Urothelium cell line (cell line): ENCODE measurements at regions not wholly inside any gene's neighbourhood (a gene's known extent, or its start where the extent isn't known, plus 50 kb on each side); places are given as distances from the start of the nearest gene placed in this dataset.

ENCODE experiments used
- DNase-seq: peaks from one replicate; pipeline ENCODE4 v3.0.0; 2011; ENCODE audit warnings: low spot score, mixed read lengths
- FAIRE-seq: peaks from 2 replicates; lab custom pipeline; 2011; peaks lifted over from hg19 to GRCh38; lab: Jason Lieb, UNC

DNA sequence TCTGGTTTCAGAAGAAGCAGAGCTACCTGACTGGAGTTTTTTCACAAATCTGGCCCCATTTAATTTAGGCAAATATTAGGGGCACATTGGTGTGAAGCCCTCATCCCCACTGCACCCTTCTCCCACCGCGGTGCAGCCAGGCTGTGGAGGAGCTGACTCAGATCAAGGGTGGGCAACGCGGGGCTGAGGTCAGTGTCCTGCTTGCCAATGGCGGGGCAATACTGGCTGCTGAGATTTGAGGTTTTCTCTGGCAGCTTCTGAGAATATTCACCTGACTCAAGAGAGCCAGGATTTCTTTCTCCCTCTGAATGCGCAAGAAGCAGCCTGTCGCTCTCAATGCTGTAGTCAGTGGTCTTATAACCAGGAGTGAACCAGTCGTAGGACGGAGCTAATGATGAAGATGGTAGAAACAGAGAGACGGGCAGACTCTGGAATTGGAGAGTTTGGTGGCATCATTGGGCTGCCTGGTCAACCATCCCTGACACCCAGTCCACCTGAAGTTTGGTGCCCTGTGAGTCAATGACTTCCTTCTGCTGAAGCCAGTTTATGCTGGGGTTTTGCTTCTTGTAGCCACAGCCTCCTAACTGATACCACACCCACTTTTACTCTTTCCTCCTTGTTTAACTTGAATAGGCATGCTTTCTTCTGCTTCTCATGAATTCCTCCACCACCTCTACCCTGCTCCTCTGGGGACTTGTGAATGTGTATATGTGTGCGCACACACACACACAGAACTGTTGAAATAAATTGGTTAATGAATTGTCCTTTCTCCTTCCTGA, 123.7 kb upstream of the CTBP2 start:
- FAIRE-seq (no peak), DNase-seq (no peak)

DNA sequence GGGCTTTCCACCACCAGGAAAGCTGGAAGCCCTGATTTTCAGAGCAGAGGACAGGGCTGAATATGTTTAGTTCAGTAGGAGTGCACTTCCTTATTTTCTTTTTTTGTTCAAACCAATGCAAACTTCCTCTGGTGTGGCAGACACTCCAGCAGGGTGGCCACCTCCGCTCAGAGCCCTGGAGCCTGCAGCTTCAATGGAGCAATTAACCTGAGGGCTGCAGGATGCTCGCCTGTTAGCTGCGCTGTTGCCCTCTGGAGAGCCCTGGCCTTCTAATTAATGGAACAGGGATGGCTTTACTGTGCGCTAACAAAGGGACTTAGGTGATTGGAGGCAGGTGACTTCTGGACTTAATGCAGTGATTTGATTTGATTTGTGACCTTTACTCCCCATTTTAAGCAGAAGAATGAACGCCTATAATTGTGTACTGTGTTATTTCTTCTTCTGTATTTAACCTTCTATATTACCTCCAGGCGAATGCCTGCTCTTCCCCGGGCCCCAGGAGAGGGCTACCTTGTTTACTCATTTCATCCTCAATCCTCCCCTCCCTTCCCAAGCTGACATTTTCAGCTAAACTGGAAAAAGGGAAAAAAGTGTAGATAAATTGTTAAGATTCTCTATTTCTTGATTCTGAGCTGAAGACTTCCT, 123.0 kb upstream of the CTBP2 start:
- no peak for DNase-seq
- no peak for FAIRE-seq

DNA sequence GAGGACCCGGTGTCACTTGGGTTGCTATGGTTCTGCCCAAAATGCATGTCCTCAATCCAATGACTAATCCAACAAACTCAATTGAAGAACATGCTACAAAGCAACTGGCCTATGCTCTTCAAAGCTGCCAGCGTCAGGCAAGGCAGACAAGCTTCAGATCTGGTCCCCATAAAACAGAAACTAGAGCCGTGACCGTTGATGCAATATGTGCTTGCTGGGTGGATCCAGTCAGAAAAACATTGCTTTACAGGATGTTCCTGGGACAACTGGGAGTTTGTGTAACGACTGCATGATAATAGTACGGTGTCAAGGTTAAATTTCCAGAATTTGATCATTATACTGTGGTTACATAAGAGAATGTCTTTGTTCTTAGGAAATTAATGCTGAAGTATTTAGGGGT, 120.7 kb upstream of the CTBP2 start:
- no peak for FAIRE-seq
- DNase-seq: no peak

DNA sequence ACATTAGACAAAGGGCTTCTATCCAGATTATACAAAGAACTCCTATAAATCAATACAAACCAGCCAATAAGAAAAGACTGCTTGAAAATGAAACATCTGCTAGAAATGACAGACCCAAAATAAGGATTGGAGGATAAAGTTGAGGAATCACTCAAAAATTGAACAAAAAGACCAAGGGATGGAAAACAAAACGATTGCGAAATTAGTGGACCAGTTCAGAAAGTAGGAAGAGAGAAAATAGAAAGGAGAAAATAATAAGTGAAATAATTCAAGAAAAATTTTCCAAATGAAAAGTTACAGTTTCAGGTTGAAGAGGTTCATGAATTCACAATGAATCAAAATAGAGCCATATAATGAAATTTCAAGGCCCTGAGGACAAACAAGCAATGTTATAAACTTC, 115.8 kb upstream of the CTBP2 start:
- DNase-seq (no peak), FAIRE-seq (no peak)

DNA sequence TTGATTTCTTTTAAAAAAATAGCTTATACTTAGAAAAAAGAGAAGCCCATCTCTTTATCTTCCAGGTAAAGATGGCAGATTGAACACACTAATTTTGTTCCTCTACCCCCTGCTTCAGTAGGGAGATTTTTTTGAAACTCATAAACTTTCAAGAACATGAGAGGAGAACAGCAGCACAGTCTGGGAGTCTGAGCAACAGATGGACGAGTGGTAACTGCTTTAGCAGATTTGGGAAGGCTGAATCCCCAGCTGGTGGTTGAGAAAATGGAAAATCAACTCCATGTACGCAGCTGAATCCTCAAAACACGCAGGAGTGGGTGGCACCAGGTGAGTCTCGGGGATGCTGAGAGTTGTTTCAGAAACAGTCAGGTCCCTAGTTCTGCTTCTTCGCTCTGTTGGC, 114.6 kb upstream of the CTBP2 start:
- DNase-seq: no peak
- FAIRE-seq: no peak

DNA sequence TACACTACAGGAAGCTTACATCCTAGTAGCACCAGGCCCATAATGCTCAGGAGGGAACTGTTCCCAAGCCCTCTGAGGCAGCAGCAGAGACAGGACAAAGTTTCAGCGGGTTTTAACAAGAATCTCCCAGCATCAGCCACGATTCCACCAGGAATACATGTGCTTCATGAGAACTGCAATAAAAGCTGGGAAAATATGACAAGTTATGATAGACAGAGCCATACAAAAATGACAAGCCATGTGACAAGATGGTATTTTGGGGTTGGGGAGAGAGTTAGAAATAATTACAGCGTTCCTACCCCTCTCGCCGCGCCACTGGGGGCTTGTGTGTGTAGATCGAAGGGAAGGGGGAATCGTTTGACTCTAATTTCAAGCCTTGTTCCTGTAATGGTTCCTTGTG, 112.7 kb upstream of the CTBP2 start:
- DNase-seq: no peak
- no peak for FAIRE-seq

DNA sequence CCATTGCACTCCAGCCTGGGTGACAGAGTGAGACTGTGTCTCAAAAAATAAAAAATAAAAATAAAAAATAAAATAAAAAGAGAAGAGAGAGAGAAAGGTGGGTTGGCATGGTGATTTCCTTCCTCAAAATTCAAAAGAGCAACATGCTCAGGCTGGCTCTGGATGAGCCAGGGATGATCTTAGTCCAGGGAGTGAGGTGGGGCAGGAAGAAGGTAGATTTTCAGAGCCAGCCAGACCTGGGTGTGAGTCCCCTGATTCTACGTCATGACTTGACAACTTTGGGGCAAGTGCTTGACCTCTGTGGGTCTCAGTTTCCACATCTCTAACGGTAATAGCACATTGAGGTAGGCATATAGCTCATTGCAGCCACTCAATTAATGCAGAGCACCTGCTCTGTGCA, 109.4 kb upstream of the CTBP2 start:
- no peak for DNase-seq
- FAIRE-seq: no peak

DNA sequence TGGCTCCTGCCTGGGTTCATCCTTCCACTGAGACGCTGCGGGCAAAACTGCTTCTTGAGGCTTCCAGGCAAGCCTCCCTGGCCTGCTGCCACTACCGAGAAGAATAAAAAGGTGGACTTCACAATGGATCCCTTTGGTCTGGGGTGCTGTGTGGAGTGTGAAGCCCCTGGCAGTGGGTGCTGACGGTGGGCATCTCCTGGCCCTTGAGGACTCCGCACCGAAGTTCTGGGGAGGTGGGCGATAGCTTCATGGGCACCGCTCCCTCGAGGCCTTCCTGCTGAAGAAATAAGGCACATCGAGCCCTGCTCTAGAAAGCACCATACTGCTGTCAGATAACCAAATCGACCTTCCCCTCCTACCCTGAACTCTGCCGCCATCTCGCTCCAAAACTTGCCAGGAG, 106.6 kb upstream of the CTBP2 start:
- no peak for FAIRE-seq

DNA sequence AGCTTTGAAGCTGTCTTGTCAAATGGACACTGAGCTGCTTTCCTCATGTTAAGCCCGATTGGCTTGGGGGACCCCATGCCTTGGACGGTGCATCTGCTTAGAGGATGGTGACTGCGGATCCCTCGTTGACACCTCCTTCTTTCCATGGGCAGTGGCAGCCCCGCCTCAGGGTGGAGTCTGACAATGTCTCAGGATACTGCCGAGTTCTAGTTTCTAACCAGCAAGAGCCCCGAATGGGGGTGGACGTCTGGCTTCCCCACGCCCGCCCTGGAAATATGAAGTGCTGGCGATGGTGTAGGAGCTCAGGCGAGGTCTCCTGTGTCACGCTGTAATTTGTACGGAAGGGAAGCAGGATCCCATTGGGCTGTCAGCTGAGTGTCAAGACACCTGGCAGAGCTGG, 106.2 kb upstream of the CTBP2 start:
- FAIRE-seq (no peak), DNase-seq (no peak)

More for the DNA sequence above, 106.6 kb upstream of the CTBP2 start:
- DNase-seq: no peak

DNA sequence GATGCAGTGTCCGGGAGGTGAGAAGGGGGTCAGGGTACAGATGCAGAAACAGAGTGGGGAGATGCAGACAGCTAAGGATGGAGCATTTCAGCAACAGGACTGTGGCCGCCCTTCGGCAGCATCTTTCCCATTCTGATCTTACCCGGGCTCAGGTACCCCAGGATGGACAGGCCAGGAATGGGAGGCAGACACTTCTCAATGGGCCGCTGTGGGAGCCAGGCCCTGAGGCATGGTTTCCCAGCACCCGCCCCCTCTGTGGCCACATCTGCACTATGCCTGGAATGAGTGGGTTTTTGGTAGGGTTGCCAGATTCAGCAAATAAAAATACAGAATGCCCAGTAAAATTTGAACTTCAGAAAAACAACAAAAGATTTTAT, 105.2 kb upstream of the CTBP2 start:
- no peak for DNase-seq
- no peak for FAIRE-seq

DNA sequence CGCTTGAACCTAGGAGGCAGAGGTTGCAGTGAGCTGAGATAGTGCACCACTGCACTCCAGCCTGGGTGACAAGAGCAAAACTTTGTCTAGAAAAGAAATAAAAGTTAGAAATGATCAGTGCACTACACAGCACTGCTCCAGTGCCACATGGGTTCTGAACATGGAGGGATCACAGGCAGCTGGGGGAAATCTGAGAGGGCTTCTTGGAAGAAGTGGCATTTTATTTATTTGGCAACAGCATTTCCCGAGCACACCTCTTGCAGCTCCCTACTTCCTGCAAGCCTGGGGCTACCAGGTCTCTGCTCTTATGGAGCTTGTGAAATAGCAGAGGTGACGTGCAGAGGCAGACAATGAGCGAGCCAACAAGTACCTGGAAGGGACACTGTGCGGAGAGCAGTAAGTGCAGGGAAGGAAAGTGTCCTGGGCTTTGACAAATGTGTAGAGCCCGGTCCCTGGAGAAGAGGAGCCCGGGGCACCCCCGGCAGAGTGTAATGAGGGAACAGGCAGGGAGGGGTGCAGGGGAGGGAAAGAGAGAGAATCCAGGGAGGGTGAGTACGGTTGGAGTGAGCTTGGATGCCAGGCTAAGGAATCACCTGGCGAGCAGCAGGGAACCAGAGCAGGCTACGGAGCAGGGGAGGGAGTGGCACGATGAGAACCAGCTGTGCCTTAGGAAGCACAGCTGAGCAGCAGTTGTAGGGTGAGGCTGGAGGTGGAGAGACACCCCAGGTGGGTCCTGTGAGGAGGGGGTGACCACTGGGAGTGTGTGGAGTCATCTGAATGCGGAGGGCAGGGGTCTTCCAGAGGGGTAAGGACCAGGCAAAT, 104.6 kb upstream of the CTBP2 start:
- DNase-seq (no peak), FAIRE-seq (peak; percentile 35)

DNA sequence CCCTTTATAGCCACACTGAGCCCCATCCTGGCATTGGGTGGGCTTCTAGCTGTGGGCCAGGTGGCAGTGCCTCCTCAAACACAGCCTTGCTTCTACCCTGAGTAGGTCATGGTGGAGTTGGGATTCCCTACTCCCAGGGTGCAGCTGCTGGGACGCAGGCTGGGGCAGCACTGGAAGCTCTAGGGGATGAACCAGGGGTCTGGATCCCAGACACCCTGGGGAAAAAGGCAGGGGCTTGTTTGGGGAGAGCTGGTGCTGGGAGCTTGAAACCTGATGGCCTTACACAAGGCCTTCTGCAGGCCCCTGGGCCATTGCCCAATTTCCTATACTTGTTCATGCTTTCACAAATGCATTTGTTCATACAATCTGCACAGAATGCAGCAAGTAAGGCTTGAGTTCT, 103.7 kb upstream of the CTBP2 start:
- FAIRE-seq: no peak
- DNase-seq: peak; percentile 14

DNA sequence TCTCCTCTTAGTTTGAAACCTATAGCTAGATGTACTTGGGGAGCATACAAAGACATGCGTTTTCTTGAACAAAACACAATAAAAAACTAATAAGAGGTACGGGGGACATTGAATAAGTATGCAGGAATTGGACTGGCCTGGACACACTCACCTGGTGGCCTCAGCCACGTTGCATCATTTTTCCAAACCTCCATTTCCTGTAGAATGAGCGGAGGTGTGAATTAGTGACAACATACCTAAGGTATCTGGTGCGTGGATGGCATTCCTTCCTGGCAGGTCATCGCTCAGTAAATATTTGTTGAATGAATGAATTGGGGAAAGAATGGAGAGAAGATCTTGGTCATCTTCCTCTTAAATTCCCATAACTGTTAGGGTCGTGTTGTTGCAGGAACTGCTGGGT, 103.2 kb upstream of the CTBP2 start:
- DNase-seq (peak; percentile 79), FAIRE-seq (peak; percentile 80)

DNA sequence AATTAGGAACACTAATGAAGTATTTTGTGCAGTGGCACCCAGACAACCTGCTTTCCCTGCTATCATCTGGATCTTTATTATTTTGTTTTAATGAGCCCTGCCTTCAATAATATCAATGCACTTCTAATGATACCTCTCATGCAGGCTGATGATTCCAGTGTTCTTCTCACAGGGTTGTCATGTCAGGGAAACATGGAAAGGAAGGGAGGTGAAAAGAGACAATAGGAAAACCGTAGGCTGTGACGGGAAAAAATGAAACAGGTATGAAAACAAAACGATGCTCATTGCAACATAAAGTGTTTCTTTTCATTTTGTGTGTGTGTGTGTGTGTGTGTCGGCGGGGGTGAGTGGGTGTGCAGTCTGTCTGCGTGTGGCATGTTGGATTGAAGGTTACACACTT, 102.6 kb upstream of the CTBP2 start:
- FAIRE-seq: no peak

DNA sequence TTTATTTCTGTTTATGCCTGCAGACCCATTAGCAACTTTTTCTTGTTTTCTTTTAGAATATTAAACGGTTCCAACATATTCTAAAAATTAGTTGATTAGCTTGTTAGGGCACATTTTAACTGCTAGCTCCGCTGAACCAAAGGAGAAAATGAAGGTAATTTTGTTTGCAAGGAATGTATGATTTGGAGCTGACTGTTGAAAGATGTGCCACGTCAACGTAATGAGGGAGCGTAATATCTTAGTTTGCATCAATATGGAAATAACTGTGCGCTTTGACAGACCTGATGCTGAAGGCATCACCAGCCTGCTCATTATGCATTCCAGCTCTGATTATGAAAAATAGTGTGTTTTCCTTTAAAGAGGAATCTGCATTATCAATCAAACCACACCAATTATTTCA, 102.0 kb upstream of the CTBP2 start:
- FAIRE-seq (peak; percentile 44), DNase-seq (no peak)

More for the DNA sequence above, 102.6 kb upstream of the CTBP2 start:
- DNase-seq: no peak

DNA sequence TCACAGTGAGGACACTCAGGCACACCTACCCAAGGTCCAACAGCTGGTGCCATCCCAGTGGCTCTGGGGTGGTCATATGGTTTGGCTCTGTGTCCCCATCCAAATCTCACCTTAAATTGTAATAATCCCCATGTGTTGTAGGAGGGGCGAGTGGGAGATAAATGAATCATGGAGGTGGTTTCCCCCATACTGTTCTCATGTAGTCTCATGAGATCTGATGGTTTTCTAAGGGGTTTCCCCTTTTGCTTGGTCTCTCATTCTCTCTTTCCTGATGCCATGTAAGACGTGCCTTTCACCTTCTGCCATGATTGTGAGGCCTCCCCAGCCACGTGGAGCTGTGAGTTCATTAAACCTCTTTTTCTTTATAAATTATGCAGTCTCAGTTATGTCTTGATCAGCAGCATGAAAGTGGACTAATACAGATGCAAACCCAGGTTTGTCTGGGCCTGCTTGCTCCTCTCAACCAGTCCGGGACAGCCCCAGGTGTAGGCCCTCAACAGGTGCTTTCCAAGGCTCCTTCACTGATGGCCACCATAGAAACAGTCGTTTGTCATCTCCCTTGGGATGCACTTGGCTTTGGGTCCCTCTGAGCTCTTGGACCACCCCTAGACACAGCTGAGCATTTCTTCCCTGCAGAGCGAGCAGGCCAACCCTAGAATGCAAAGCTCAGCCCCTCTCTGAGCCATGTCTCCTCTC, 101.3 kb upstream of the CTBP2 start:
- FAIRE-seq (no peak), DNase-seq (no peak)

DNA sequence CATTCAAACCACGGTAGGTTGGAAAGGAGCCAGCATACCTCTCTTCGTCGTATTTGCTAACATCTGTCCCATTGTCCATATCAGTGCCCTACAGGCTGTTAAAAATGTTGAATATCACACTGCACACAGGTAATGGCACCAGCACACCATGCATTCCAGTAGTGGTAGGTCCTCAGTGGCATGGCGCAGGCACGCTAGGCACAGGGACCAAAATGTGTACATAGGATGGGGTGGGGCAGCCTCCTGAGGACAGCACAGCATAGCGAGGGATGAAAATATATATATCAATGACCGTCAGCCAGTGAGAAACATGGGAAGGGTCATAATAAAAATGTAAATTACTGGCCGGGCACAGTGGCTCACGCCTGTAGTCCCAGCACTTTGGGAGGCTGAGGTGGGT, 99.9 kb upstream of the CTBP2 start:
- DNase-seq: no peak
- no peak for FAIRE-seq

DNA sequence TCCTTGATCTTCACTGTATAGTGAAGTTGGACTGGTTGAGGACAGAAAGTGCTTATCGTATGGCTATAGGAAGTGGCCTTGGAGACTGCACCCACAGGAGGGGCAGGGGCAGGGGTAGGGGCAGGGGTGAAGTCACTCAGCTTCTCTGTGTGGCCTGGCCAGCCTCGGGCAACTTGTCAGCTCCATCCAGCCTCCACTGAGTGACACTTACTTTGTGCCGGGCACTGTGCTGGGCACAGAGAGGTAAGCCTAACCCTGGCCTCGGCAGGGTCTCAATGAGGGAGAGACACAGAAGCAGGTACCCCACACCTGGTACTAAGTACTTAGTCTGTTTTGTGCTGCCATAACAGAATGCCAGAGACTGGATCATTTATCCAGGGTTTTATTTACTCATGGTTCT, 99.3 kb upstream of the CTBP2 start:
- FAIRE-seq: no peak
- no peak for DNase-seq

DNA sequence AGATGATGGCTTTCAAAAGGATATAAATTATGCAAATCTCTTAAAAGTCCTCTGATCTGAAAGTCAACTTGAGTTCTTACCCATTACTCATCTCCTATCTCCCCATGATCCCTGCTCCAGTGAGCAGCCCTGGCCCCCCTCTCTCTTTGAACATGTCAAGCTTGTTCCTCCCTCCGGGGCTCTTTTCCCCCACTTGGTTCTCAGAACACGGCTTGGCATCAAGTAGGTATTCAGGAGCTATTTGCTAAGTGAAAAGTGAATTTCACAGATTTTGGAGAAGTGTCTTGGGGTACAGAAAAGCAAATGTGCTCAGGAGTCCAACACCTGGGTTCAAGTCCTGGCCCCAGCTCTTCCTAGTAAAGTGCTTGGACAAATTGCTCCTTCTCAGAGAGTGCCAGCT, 98.3 kb upstream of the CTBP2 start:
- FAIRE-seq (no peak), DNase-seq (no peak)

DNA sequence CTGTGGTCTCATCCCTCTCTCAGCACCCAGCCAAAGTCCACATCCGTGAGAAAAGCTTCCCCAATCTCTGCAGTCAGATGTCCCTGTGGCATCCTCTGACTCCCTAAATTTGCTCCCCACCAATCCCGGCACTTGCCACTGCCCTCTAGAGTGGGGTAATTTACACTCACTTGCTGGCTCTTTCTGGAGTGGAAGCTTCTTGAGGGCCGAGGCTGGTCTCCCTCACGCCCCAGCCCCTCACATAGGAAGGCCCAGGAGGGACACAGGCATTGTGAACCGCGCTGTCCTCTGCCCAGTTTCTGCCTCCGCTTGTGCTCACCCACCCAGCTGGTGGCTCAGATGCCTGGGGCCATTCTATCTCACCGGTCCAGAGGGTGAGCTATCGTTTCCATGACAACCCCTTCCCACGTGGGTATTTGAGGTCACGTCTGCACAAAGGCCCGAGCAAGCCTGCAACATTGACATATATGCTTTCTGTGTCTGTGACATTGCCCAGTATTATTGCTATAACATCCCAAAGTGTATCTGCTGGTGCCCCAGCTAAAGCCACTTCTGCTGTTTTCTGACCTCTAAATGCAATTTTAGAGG, 97.3 kb upstream of the CTBP2 start:
- DNase-seq (no peak), FAIRE-seq (no peak)

DNA sequence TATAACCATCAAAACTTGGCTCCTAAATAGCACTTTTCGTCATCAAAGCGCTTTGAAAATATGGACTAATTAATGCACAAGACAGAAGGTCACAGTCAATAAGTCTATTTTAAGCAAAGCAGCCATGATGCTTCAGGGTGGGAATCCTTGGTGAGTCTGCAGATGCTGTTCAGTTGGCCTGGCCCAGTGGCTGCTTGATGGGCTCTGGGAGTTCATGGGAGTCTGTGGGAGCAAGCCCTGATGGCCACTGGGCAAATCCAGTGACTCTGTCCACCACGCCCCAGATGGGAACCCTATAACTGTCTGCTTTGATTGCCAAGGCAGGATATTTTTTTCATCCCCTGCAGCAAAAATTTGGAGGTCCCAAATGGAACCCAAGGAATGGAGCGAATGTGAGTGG, 95.7 kb upstream of the CTBP2 start:
- DNase-seq: no peak
- FAIRE-seq: no peak
